ENCODE measurements at regions not wholly inside any gene's neighbourhood (a gene's known extent, or its start where the extent isn't known, plus 50 kb on each side); places are given as distances from the start of the nearest gene placed in this dataset.
"Not testable (repeated sequence)": the region's sequence is repeated elsewhere in the genome, so short reads cannot be mapped to it uniquely, and the experiment has no call there.

GRCh38 chr5:26530305-26530704, 508.1 kb downstream of the CDH9 start:
- DNase-seq: no peak

- DNase-seq: no peak
Measured at GRCh38 chr5:26519245-26519644, 519.1 kb downstream of the CDH9 start.

DNA sequence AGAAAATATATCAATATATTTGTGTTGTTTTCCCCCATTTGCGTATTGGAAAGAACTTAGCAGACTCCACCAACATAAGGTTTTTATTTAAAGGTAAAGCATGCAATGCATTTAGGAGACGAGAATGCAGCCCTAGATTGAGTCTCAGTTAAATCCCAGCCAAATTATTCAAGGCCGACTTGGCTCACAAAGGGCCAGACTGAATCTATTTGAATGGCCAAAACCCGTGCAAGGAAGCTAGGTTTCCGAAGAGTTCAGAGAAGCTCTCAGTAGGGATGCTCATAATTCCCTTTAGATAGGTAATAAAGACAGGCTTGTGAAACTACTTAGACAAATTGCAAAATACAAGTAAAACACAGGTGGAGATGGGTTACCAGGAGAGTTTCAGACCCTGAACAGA, 520.3 kb downstream of the CDH9 start:
- DNase-seq: no peak

- no peak for DNase-seq
Measured at GRCh38 chr5:26498972-26499371, 539.4 kb downstream of the CDH9 start.

- no peak for DNase-seq
Measured at GRCh38 chr5:26495437-26495836, 542.9 kb downstream of the CDH9 start.

DNA sequence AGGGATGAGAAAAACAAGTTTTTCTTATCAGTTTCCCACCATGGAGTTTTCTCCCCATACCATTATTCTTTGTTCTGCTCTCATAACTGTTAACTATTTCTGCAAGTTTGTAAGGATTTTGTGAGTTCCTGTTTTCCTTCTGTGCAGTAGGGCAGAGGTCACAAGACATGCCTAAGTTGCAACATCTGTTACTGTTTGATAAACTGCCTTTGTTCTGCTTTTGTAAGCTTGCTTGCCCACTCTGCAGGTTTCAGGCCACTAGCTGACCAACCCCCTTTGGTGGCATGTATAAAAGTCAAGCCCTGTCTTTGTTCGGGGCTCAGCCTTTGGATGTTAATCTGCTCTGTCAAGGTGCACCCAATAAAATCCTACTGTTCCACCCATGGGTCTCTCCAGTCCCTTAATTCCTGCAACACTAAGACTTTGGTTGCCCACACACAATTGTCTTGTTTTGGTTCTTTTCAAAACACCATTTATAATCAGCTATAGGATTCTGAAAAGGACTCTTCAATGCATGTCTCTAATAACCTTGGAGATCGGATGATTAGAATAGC, 545.4 kb downstream of the CDH9 start:
- DNase-seq: no peak

DNA sequence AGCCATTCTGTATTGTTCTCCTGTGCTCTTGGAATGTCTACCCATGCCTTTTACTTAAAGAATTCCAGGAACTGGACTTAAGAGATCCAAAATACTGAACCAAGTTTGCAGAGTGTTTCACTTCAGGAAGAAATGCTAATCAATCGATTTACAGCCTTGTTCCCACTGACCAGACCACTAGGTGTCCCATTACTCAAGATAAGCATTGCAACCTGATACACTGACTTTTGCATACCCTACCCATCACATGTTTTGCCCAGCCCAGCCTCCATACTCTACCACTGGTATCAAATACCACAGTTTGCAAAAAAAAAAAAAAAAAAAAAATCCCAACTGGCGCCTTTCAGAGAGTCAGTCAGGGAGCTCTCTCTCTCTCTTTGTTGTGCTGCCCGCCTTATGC, 550.8 kb downstream of the CDH9 start:
- peak in 1 of 2 experiments; percentile 9 for DNase-seq

DNA sequence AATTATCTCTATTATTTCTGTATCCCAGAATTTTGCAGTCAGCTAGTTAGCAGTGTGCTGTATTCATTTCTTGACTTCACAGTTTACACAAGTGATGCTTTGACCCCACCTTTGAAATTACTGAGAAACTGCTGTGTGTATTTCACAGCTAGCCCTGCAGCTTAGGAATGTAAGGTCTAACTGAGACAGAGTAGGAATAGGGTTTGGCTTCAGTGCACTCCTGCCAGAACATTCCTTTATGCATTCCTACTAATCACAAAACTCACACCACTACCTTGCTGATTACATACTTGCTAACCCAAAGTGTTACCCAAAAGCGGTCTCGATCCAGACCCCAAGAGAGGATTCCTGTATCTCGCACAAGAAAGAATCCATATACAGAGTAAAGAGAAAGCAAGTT, 551.8 kb downstream of the CDH9 start:
- no peak for DNase-seq

DNA sequence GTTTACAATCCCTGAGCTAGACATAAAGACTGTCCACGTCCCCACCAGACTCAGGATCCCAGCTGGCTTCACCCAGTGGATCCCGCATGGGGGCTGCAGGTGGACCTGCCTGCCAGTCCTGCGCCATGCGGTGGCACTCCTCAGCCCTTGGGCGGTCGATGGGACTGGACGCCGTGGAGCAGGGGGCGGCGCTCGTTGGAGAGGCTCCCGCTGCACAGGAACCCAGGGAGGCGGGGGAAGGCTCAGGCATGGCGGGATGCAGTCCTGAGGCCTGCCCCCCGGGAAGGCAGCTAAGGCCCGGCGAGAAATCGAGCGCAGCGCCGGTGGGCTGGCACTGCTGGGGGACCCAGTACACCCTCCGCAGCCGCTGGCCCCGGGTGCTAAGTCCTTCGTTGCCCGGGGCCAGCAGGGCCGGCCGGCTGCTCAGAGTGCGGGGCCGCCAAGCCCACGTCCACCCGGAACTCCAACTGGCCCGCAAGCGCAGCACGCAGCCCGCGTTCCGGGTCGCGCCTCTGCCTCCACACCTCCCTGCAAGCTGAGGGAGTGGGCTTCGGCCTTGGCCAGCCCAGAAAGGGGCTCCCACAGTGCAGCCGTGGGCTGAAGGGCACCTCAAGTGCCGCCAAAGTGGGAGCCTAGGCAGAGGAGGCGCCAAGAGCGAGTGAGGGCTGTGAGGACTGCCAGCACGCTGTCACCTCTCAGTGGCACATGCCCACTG, 553.1 kb downstream of the CDH9 start:
- DNase-seq: not testable (repeated sequence)

- DNase-seq: peak in 1 of 2 experiments; percentile 34
Measured at GRCh38 chr5:26482810-26483375, 555.5 kb downstream of the CDH9 start.

GRCh38 chr5:26482076-26482809, 556.1 kb downstream of the CDH9 start:
- DNase-seq: no peak

- no peak for DNase-seq
Measured at GRCh38 chr5:26470439-26470838, 567.9 kb downstream of the CDH9 start.

- DNase-seq: no peak
Measured at GRCh38 chr5:26439121-26439520, 599.3 kb downstream of the CDH9 start.

DNA sequence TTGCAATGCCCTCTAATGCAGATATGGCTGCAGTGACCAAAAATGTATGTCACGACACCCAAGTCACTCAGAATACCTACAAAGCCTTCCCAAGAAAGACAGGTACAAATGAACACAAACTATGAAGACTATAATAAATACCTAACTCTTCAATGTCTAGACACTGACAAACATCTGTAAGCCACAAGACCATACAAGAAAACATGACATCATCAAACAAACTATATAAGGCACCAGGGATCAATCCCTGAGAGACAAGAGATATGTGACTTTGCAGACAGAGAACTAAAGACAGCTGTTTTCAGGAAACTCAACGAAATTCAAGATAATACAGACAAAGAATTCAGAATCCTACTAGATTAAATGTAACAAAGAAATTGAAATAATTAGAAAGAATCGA, 603.7 kb downstream of the CDH9 start:
- no peak for DNase-seq

GRCh38 chr5:26432386-26432785, 606.0 kb downstream of the CDH9 start:
- DNase-seq: no peak

- no peak for DNase-seq
Measured at GRCh38 chr5:26430323-26430722, 608.1 kb downstream of the CDH9 start.

- no peak for DNase-seq
Measured at GRCh38 chr5:26427281-26427680, 611.1 kb downstream of the CDH9 start.

DNA sequence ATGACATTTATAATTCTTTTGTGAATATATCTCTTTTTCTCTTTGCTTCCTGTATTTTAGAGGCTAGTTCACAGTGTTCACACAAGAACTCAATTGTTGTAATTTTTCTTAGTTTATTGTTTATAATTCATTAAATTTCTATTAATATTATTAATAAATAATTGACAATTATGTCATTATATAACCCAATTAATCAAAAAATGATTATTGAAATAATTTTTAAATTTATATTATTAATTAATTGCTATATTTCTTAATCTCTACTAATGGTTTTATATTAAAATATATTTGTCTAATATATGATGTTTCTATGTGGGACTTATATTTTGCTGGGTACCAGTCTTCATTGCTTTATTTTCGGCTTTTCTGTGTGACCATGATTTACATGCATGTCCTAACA, 618.4 kb downstream of the CDH9 start:
- DNase-seq: no peak

DNA sequence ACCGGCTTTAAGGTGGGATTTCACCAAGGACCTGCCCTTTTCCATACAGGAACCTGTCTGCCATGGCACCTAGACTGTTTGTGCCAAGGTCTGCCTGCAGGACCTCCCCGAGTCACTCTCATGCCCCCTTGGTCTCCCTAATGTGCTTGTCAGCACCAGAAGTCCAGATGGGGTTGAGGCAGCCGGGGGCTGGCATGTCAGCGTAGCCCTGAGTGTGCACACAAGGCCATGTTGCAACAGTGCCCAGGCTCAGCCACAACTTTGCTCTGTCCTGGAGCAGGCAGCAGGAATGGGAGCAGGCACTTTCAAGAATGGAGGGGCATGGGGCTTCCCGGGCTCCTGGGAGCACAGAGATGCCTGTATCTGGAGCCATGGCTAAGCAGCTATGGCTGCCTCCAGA, 621.5 kb downstream of the CDH9 start:
- DNase-seq: no peak

- no peak for DNase-seq
Measured at GRCh38 chr5:26415987-26416779, 622.2 kb downstream of the CDH9 start.

DNA sequence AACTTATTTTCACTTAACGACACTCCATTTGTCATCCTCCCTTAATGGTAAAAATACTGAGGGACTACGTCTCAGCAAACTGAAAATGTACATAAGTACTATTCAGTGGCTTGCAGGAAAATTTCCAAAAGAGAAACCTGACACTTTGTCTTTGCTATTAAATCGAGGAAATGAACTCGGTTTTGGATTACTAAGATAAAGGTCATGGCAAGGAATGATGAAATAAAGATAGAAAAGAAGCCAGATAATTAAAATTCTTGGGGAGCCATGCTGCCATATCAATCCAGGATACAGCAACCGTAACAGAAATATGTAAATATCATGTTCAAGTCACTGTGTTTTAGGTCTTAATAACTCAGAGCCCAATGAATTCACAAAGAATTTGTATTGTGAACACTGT, 647.8 kb downstream of the CDH9 start:
- DNase-seq: no peak

- no peak for DNase-seq
Measured at GRCh38 chr5:26388976-26389375, 649.4 kb downstream of the CDH9 start.

GRCh38 chr5:26386532-26386931, 651.9 kb downstream of the CDH9 start:
- no peak for DNase-seq

Data from NCI-H526 (cell line).